ENCODE measurements at regions not wholly inside any gene's neighbourhood (a gene's known extent, or its start where the extent isn't known, plus 50 kb on each side); places are given as distances from the start of the nearest gene placed in this dataset.

- ChIA-PET CTCF (no interaction called here), POLR2A (no interaction called here)
- H3K27me3 ChIP-seq (ENCODE audit: control insufficient read depth in 2 of 2, insufficient read depth in 2 of 2, low read length in 2 of 2): no peaks in the 10 kb centered on the region
- H3K27me3 Mint-ChIP-seq: peaks cover 0 to 10% (median 0%) of the 10 kb centered on the region in 5 donors
- no peak overlapping the region for H3K4me3 Mint-ChIP-seq
- H3K4me1 Mint-ChIP-seq: no peaks in the 10 kb centered on the region
- ATAC-seq (no peak), DNase-seq (no peak)
- no peak overlapping the region for H3K4me3 ChIP-seq (ENCODE audit: low read length)
- peaks cover 0 to 32% (median 9%) of the 10 kb centered on the region in 11 donors for H3K9me3 Mint-ChIP-seq
- no peaks in the 10 kb centered on the region for H3K36me3 ChIP-seq (ENCODE audit: control insufficient read depth in 2 of 3, insufficient read depth in 3 of 3, low read length in 3 of 3)
- no peak overlapping the region for H3K27ac Mint-ChIP-seq
- no peaks in the 10 kb centered on the region for H3K36me3 Mint-ChIP-seq
- H3K9me3 ChIP-seq (ENCODE audit: control insufficient read depth in 2 of 3, low read length in 3 of 3): no peaks in the 10 kb centered on the region
- H3K4me1 ChIP-seq (ENCODE audit: control insufficient read depth in 2 of 2, insufficient read depth in 2 of 2, low read length in 2 of 2): no peaks in the 10 kb centered on the region
- no peak overlapping the region for H3K27ac ChIP-seq (ENCODE audit: low read depth, low read length)
- intact Hi-C loops (cut with micrococcal nuclease): no loop called here
Measured at GRCh38 chr2:220332886-220333285, 705.5 kb downstream of the SLC4A3 start.

GRCh38 chr2:220334210-220334609 lies 706.8 kb downstream of the SLC4A3 start:
- Mint-ChIP-seq H3K4me1 (no peaks in the 10 kb centered on the region), H3K9me3 (peaks cover 0 to 32% (median 9%) of the 10 kb centered on the region in 11 donors), H3K36me3 (no peaks in the 10 kb centered on the region), H3K27me3 (peaks cover 0 to 10% (median 0%) of the 10 kb centered on the region in 5 donors), H3K27ac (no peak overlapping the region), H3K4me3 (no peak overlapping the region)
- H3K27me3 ChIP-seq (ENCODE audit: control insufficient read depth in 2 of 2, insufficient read depth in 2 of 2, low read length in 2 of 2): no peaks in the 10 kb centered on the region
- H3K9me3 ChIP-seq (ENCODE audit: control insufficient read depth in 2 of 3, low read length in 3 of 3): no peaks in the 10 kb centered on the region
- no peak for DNase-seq
- no peaks in the 10 kb centered on the region for H3K36me3 ChIP-seq (ENCODE audit: control insufficient read depth in 2 of 3, insufficient read depth in 3 of 3, low read length in 3 of 3)
- ChIA-PET CTCF (no interaction called here), POLR2A (no interaction called here)
- no peak overlapping the region for H3K4me3 ChIP-seq (ENCODE audit: low read length)
- no peak overlapping the region for H3K27ac ChIP-seq (ENCODE audit: low read depth, low read length)
- intact Hi-C loops (cut with micrococcal nuclease): no loop called here
- no peak for ATAC-seq
- no peaks in the 10 kb centered on the region for H3K4me1 ChIP-seq (ENCODE audit: control insufficient read depth in 2 of 2, insufficient read depth in 2 of 2, low read length in 2 of 2)

GRCh38 chr2:220334871-220335590 lies 707.6 kb downstream of the SLC4A3 start:
- Mint-ChIP-seq H3K4me3 (no peak overlapping the region), H3K9me3 (peaks cover 0 to 30% (median 9%) of the 10 kb centered on the region in 11 donors), H3K27me3 (peaks cover 0 to 10% (median 0%) of the 10 kb centered on the region in 5 donors), H3K27ac (no peak overlapping the region), H3K36me3 (no peaks in the 10 kb centered on the region), H3K4me1 (no peaks in the 10 kb centered on the region)
- ChIA-PET CTCF (no interaction called here), POLR2A (no interaction called here)
- no peak overlapping the region for H3K27ac ChIP-seq (ENCODE audit: low read depth, low read length)
- H3K27me3 ChIP-seq (ENCODE audit: control insufficient read depth in 2 of 2, insufficient read depth in 2 of 2, low read length in 2 of 2): no peaks in the 10 kb centered on the region
- no peak for DNase-seq
- no peaks in the 10 kb centered on the region for H3K9me3 ChIP-seq (ENCODE audit: control insufficient read depth in 2 of 3, low read length in 3 of 3)
- no peaks in the 10 kb centered on the region for H3K4me1 ChIP-seq (ENCODE audit: control insufficient read depth in 2 of 2, insufficient read depth in 2 of 2, low read length in 2 of 2)
- no peak overlapping the region for H3K4me3 ChIP-seq (ENCODE audit: low read length)
- intact Hi-C loops (cut with micrococcal nuclease): no loop called here
- H3K36me3 ChIP-seq (ENCODE audit: control insufficient read depth in 2 of 3, insufficient read depth in 3 of 3, low read length in 3 of 3): no peaks in the 10 kb centered on the region
- ATAC-seq: no peak

- Histone ChIP-seq H3K27ac (ENCODE audit: low read depth, low read length) (no peak overlapping the region), H3K4me3 (ENCODE audit: low read length) (no peak overlapping the region), H3K36me3 (ENCODE audit: control insufficient read depth in 2 of 3, insufficient read depth in 3 of 3, low read length in 3 of 3) (no peaks in the 10 kb centered on the region), H3K4me1 (ENCODE audit: control insufficient read depth in 2 of 2, insufficient read depth in 2 of 2, low read length in 2 of 2) (no peaks in the 10 kb centered on the region), H3K27me3 (ENCODE audit: control insufficient read depth in 2 of 2, insufficient read depth in 2 of 2, low read length in 2 of 2) (no peaks in the 10 kb centered on the region), H3K9me3 (ENCODE audit: control insufficient read depth in 2 of 3, low read length in 3 of 3) (no peaks in the 10 kb centered on the region)
- Mint-ChIP-seq H3K36me3 (no peaks in the 10 kb centered on the region), H3K9me3 (peaks cover 0 to 25% (median 7%) of the 10 kb centered on the region in 11 donors), H3K4me3 (no peak overlapping the region), H3K27ac (no peak overlapping the region), H3K4me1 (no peaks in the 10 kb centered on the region), H3K27me3 (peaks cover 0 to 10% (median 0%) of the 10 kb centered on the region in 5 donors)
- POLR2A ChIA-PET: no interaction called here
- CTCF ChIA-PET: no interaction called here
- ATAC-seq: no peak
- no peak for DNase-seq
- intact Hi-C loops (cut with micrococcal nuclease): no loop called here
Measured at GRCh38 chr2:220335591-220335915, 708.1 kb downstream of the SLC4A3 start.

GRCh38 chr2:220336771-220337170 lies 709.3 kb downstream of the SLC4A3 start:
- Mint-ChIP-seq H3K36me3 (no peaks in the 10 kb centered on the region), H3K27me3 (peaks cover 0 to 10% (median 0%) of the 10 kb centered on the region in 5 donors), H3K4me1 (no peaks in the 10 kb centered on the region), H3K9me3 (peaks cover 0 to 18% (median 5%) of the 10 kb centered on the region in 11 donors), H3K27ac (no peak overlapping the region), H3K4me3 (no peak overlapping the region)
- Histone ChIP-seq H3K27me3 (ENCODE audit: control insufficient read depth in 2 of 2, insufficient read depth in 2 of 2, low read length in 2 of 2) (no peaks in the 10 kb centered on the region), H3K27ac (ENCODE audit: low read depth, low read length) (no peak overlapping the region), H3K4me3 (ENCODE audit: low read length) (no peak overlapping the region), H3K9me3 (ENCODE audit: control insufficient read depth in 2 of 3, low read length in 3 of 3) (no peaks in the 10 kb centered on the region), H3K4me1 (ENCODE audit: control insufficient read depth in 2 of 2, insufficient read depth in 2 of 2, low read length in 2 of 2) (no peaks in the 10 kb centered on the region), H3K36me3 (ENCODE audit: control insufficient read depth in 2 of 3, insufficient read depth in 3 of 3, low read length in 3 of 3) (no peaks in the 10 kb centered on the region)
- no peak for ATAC-seq
- CTCF ChIA-PET: no interaction called here
- intact Hi-C loops (cut with micrococcal nuclease): no loop called here
- DNase-seq: no peak
- POLR2A ChIA-PET: no interaction called here

GRCh38 chr2:220337611-220338440 lies 710.4 kb downstream of the SLC4A3 start:
- no peaks in the 10 kb centered on the region for H3K27me3 ChIP-seq (ENCODE audit: control insufficient read depth in 2 of 2, insufficient read depth in 2 of 2, low read length in 2 of 2)
- H3K27ac Mint-ChIP-seq: no peak overlapping the region
- no peak for DNase-seq
- H3K4me3 ChIP-seq (ENCODE audit: low read length): no peak overlapping the region
- H3K4me1 Mint-ChIP-seq: no peaks in the 10 kb centered on the region
- H3K27ac ChIP-seq (ENCODE audit: low read depth, low read length): no peak overlapping the region
- peaks cover 0 to 10% (median 3%) of the 10 kb centered on the region in 11 donors for H3K9me3 Mint-ChIP-seq
- intact Hi-C loops (cut with micrococcal nuclease): no loop called here
- H3K27me3 Mint-ChIP-seq: peaks cover 0 to 10% (median 0%) of the 10 kb centered on the region in 5 donors
- no peaks in the 10 kb centered on the region for H3K9me3 ChIP-seq (ENCODE audit: control insufficient read depth in 2 of 3, low read length in 3 of 3)
- CTCF ChIA-PET: no interaction called here
- ATAC-seq: no peak
- no peaks in the 10 kb centered on the region for H3K4me1 ChIP-seq (ENCODE audit: control insufficient read depth in 2 of 2, insufficient read depth in 2 of 2, low read length in 2 of 2)
- POLR2A ChIA-PET: no interaction called here
- H3K36me3 Mint-ChIP-seq: no peaks in the 10 kb centered on the region
- no peaks in the 10 kb centered on the region for H3K36me3 ChIP-seq (ENCODE audit: control insufficient read depth in 2 of 3, insufficient read depth in 3 of 3, low read length in 3 of 3)
- H3K4me3 Mint-ChIP-seq: no peak overlapping the region

GRCh38 chr2:220341014-220341413 lies 713.6 kb downstream of the SLC4A3 start:
- no peaks in the 10 kb centered on the region for H3K36me3 ChIP-seq (ENCODE audit: control insufficient read depth in 2 of 3, insufficient read depth in 3 of 3, low read length in 3 of 3)
- H3K27ac ChIP-seq (ENCODE audit: low read depth, low read length): no peak overlapping the region
- POLR2A ChIA-PET: no interaction called here
- Mint-ChIP-seq H3K36me3 (no peaks in the 10 kb centered on the region), H3K27ac (no peak overlapping the region), H3K4me3 (no peak overlapping the region), H3K27me3 (no peaks in the 10 kb centered on the region), H3K4me1 (no peaks in the 10 kb centered on the region), H3K9me3 (peaks cover 0 to 2% (median 0%) of the 10 kb centered on the region in 11 donors)
- H3K4me1 ChIP-seq (ENCODE audit: control insufficient read depth in 2 of 2, insufficient read depth in 2 of 2, low read length in 2 of 2): no peaks in the 10 kb centered on the region
- H3K4me3 ChIP-seq (ENCODE audit: low read length): no peak overlapping the region
- ATAC-seq (no peak), DNase-seq (no peak)
- no peaks in the 10 kb centered on the region for H3K27me3 ChIP-seq (ENCODE audit: control insufficient read depth in 2 of 2, insufficient read depth in 2 of 2, low read length in 2 of 2)
- CTCF ChIA-PET: no interaction called here
- intact Hi-C loops (cut with micrococcal nuclease): no loop called here
- H3K9me3 ChIP-seq (ENCODE audit: control insufficient read depth in 2 of 3, low read length in 3 of 3): no peaks in the 10 kb centered on the region
